ENCODE measurements at regions not wholly inside any gene's neighbourhood (a gene's known extent, or its start where the extent isn't known, plus 50 kb on each side); places are given as distances from the start of the nearest gene placed in this dataset.
"Not testable (repeated sequence)": the region's sequence is repeated elsewhere in the genome, so short reads cannot be mapped to it uniquely, and the experiment has no call there.

GRCh38 chrX:40808203-40808602 lies 72.9 kb upstream of the MED14 start:
- no peaks in the 10 kb centered on the region for H3K27me3 ChIP-seq
- intact Hi-C loops (cut with DNase I) = no loop called here
- ATAC-seq (no peak), DNase-seq (no peak)
- H3K4me1 ChIP-seq = no peaks in the 10 kb centered on the region
- H3K27ac ChIP-seq = no peak overlapping the region
- H3K36me3 ChIP-seq = no peaks in the 10 kb centered on the region
- H3K4me3 ChIP-seq = no peak overlapping the region
- TF ChIP-seq CTCF (IDR thresholded peaks at IDR 0.05) = no peak
- no peaks in the 10 kb centered on the region for H3K9me3 ChIP-seq

GRCh38 chrX:40809210-40809609 lies 73.9 kb upstream of the MED14 start:
- Histone ChIP-seq H3K4me3 (no peak overlapping the region), H3K36me3 (no peaks in the 10 kb centered on the region), H3K27ac (no peak overlapping the region), H3K4me1 (no peaks in the 10 kb centered on the region), H3K27me3 (no peaks in the 10 kb centered on the region), H3K9me3 (no peaks in the 10 kb centered on the region)
- intact Hi-C loops (cut with DNase I) = no loop called here
- ATAC-seq (no peak), DNase-seq (no peak)
- no peak for TF ChIP-seq CTCF (IDR thresholded peaks at IDR 0.05)

- DNase-seq; intact Hi-C loops (cut with DNase I); H3K4me3 ChIP-seq; H3K36me3 ChIP-seq; H3K27ac ChIP-seq; H3K27me3 ChIP-seq; H3K9me3 ChIP-seq; H3K4me1 ChIP-seq; ATAC-seq: not testable (repeated sequence)
These were observed 79.7 kb upstream of the MED14 start for GRCh38 chrX:40815045-40815444.

GRCh38 chrX:40816906-40817305 lies 81.6 kb upstream of the MED14 start:
- TF ChIP-seq CTCF (IDR thresholded peaks at IDR 0.05) = no peak
- H3K4me3 ChIP-seq = no peak overlapping the region
- no peaks in the 10 kb centered on the region for H3K4me1 ChIP-seq
- ATAC-seq (no peak), DNase-seq (no peak)
- peaks cover 0 to 6% of the 10 kb centered on the region in 2 donors for H3K27me3 ChIP-seq
- H3K27ac ChIP-seq = no peak overlapping the region
- no peaks in the 10 kb centered on the region for H3K36me3 ChIP-seq
- peaks cover 0 to 4% of the 10 kb centered on the region in 2 donors for H3K9me3 ChIP-seq
- intact Hi-C loops (cut with DNase I) = no loop called here

- TF ChIP-seq CTCF (IDR thresholded peaks at IDR 0.05) = no peak
- H3K9me3 ChIP-seq = peaks cover 0 to 4% of the 10 kb centered on the region in 2 donors
- DNase-seq = no peak
- intact Hi-C loops (cut with DNase I) = no loop called here
- ATAC-seq = no peak
- peaks cover 0 to 6% of the 10 kb centered on the region in 2 donors for H3K27me3 ChIP-seq
- H3K36me3 ChIP-seq = no peaks in the 10 kb centered on the region
- no peak overlapping the region for H3K27ac ChIP-seq
- no peaks in the 10 kb centered on the region for H3K4me1 ChIP-seq
- H3K4me3 ChIP-seq = no peak overlapping the region
These were observed 82.9 kb upstream of the MED14 start for GRCh38 chrX:40818236-40818635.

- intact Hi-C loops (cut with DNase I) = no loop called here
- no peak overlapping the region for H3K4me3 ChIP-seq
- H3K36me3 ChIP-seq = no peaks in the 10 kb centered on the region
- H3K4me1 ChIP-seq = no peaks in the 10 kb centered on the region
- no peak for DNase-seq
- no peaks in the 10 kb centered on the region for H3K9me3 ChIP-seq
- peaks cover 0 to 6% of the 10 kb centered on the region in 2 donors for H3K27me3 ChIP-seq
- TF ChIP-seq CTCF (IDR thresholded peaks at IDR 0.05) = no peak
- H3K27ac ChIP-seq = no peak overlapping the region
- ATAC-seq = no peak
These were observed 86.4 kb upstream of the MED14 start for GRCh38 chrX:40821780-40822179.

Measured in left lung (tissue), 4 donors.